ENCODE measurements at regions not wholly inside any gene's neighbourhood (a gene's known extent, or its start where the extent isn't known, plus 50 kb on each side); places are given as distances from the start of the nearest gene placed in this dataset.

GRCh38 chr4:123806056-123806455 is 409.5 kb downstream of the SPRY1 start:
- H3K27me3 ChIP-seq: no peaks in the 10 kb centered on the region
- no peak overlapping the region for H3K4me2 ChIP-seq
- no peak overlapping the region for H3K9ac ChIP-seq
- TF ChIP-seq Cebpa-rat (IDR thresholded peaks at IDR 0.05): no peak
- no peak overlapping the region for H3K4me3 ChIP-seq
- H3K4me1 ChIP-seq: no peaks in the 10 kb centered on the region
- H4K20me1 ChIP-seq: no peaks in the 10 kb centered on the region
- H3K36me3 ChIP-seq: no peaks in the 10 kb centered on the region
- H3K9me3 ChIP-seq: no peaks in the 10 kb centered on the region
- H3K27ac ChIP-seq: no peak overlapping the region

GRCh38 chr4:123807187-123807586 is 410.6 kb downstream of the SPRY1 start:
- no peaks in the 10 kb centered on the region for H4K20me1 ChIP-seq
- H3K4me3 ChIP-seq: no peak overlapping the region
- H3K4me2 ChIP-seq: no peak overlapping the region
- H3K27ac ChIP-seq: no peak overlapping the region
- H3K9ac ChIP-seq: no peak overlapping the region
- H3K9me3 ChIP-seq: no peaks in the 10 kb centered on the region
- TF ChIP-seq Cebpa-rat (IDR thresholded peaks at IDR 0.05): no peak
- no peaks in the 10 kb centered on the region for H3K36me3 ChIP-seq
- H3K27me3 ChIP-seq: no peaks in the 10 kb centered on the region
- peaks cover 10% of the 10 kb centered on the region for H3K4me1 ChIP-seq

- Histone ChIP-seq H3K27me3 (no peaks in the 10 kb centered on the region), H4K20me1 (no peaks in the 10 kb centered on the region), H3K9me3 (no peaks in the 10 kb centered on the region), H3K4me2 (no peak overlapping the region), H3K4me1 (peaks cover 10% of the 10 kb centered on the region), H3K9ac (no peak overlapping the region), H3K27ac (no peak overlapping the region), H3K36me3 (no peaks in the 10 kb centered on the region), H3K4me3 (no peak overlapping the region)
- no peak for TF ChIP-seq Cebpa-rat (IDR thresholded peaks at IDR 0.05)
Observed at GRCh38 chr4:123807866-123808265, 411.3 kb downstream of the SPRY1 start.

GRCh38 chr4:123809864-123810263 is 413.3 kb downstream of the SPRY1 start:
- no peak for TF ChIP-seq Cebpa-rat (IDR thresholded peaks at IDR 0.05)
- H3K4me2 ChIP-seq: no peak overlapping the region
- no peak overlapping the region for H3K9ac ChIP-seq
- H3K4me1 ChIP-seq: peaks cover 10% of the 10 kb centered on the region
- no peak overlapping the region for H3K4me3 ChIP-seq
- H3K36me3 ChIP-seq: no peaks in the 10 kb centered on the region
- H3K9me3 ChIP-seq: no peaks in the 10 kb centered on the region
- no peak overlapping the region for H3K27ac ChIP-seq
- H3K27me3 ChIP-seq: no peaks in the 10 kb centered on the region
- no peaks in the 10 kb centered on the region for H4K20me1 ChIP-seq

DNA sequence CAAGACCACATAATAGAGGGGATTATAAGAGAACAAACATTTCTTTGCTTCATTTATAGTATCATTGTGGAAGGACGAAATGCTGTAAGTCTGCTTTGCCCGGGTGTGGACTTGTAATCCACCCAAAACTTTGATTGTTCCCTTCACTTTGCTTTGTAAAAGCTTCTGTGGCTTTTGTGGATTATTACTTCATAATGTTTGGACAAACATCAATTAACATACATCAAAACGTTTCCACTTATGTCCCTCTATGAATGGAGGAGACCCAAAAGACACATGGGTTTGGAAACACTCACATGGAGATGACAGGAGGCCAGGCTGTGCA is 415.4 kb downstream of the SPRY1 start:
- Histone ChIP-seq H3K4me3 (no peak overlapping the region), H3K9ac (no peak overlapping the region), H3K4me1 (peaks cover 10% of the 10 kb centered on the region), H3K36me3 (no peaks in the 10 kb centered on the region), H3K27me3 (no peaks in the 10 kb centered on the region), H3K9me3 (no peaks in the 10 kb centered on the region), H3K4me2 (peak overlapping the region; percentile 52), H3K27ac (no peak overlapping the region), H4K20me1 (no peaks in the 10 kb centered on the region)
- TF ChIP-seq Cebpa-rat (IDR thresholded peaks at IDR 0.05): no peak

- no peak overlapping the region for H3K4me3 ChIP-seq
- no peaks in the 10 kb centered on the region for H3K9me3 ChIP-seq
- no peaks in the 10 kb centered on the region for H3K36me3 ChIP-seq
- no peak for TF ChIP-seq Cebpa-rat (IDR thresholded peaks at IDR 0.05)
- no peaks in the 10 kb centered on the region for H3K27me3 ChIP-seq
- no peak overlapping the region for H3K9ac ChIP-seq
- H4K20me1 ChIP-seq: no peaks in the 10 kb centered on the region
- peaks cover 10% of the 10 kb centered on the region for H3K4me1 ChIP-seq
- H3K27ac ChIP-seq: no peak overlapping the region
- no peak overlapping the region for H3K4me2 ChIP-seq
Observed at GRCh38 chr4:123813901-123814300, 417.3 kb downstream of the SPRY1 start.

- no peaks in the 10 kb centered on the region for H3K27me3 ChIP-seq
- H4K20me1 ChIP-seq: no peaks in the 10 kb centered on the region
- no peaks in the 10 kb centered on the region for H3K9me3 ChIP-seq
- no peak for TF ChIP-seq Cebpa-rat (IDR thresholded peaks at IDR 0.05)
- peaks cover 6% of the 10 kb centered on the region for H3K4me1 ChIP-seq
- no peak overlapping the region for H3K9ac ChIP-seq
- H3K4me2 ChIP-seq: no peak overlapping the region
- no peaks in the 10 kb centered on the region for H3K36me3 ChIP-seq
- H3K27ac ChIP-seq: no peak overlapping the region
- H3K4me3 ChIP-seq: no peak overlapping the region
Observed at GRCh38 chr4:123816462-123816861, 419.9 kb downstream of the SPRY1 start.

DNA sequence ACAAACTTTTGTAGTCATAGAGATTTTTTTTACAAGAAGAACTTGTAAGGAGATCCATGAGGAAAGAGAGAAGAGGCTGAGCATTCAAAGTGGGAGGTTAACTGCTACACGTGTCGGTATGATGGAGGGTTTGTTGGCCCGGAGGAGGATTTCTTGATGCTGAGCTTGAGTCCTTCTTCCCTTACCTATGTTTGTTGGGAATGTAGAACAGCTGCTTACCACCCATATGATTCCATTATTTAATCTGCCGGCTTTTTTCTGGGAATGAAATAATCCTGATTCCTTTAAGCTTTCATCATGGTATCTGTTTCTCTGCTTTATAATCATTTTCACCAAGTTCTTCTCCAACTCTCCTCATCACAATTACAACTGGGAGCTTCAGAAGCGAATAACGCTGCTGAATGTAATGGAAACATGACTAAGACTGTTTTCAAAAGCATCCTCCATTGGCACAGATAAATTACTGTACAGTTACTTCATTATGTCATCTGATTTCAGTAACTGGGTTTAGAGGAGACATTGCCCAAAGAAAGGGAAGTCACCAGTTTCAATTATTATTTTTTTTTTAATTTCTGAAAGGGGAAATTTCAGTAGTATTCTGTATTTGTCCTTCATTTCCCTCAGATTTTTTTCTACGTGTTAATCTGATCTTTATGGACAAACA is 420.6 kb downstream of the SPRY1 start:
- H3K27ac ChIP-seq: no peak overlapping the region
- TF ChIP-seq Cebpa-rat (IDR thresholded peaks at IDR 0.05): no peak

GRCh38 chr4:123819362-123820035 is 422.9 kb downstream of the SPRY1 start:
- no peaks in the 10 kb centered on the region for H3K36me3 ChIP-seq
- no peak overlapping the region for H3K27ac ChIP-seq
- no peak for TF ChIP-seq Cebpa-rat (IDR thresholded peaks at IDR 0.05)
- no peaks in the 10 kb centered on the region for H3K27me3 ChIP-seq
- no peaks in the 10 kb centered on the region for H3K4me1 ChIP-seq
- H3K9me3 ChIP-seq: no peaks in the 10 kb centered on the region
- H4K20me1 ChIP-seq: no peaks in the 10 kb centered on the region
- no peak overlapping the region for H3K4me3 ChIP-seq
- no peak overlapping the region for H3K4me2 ChIP-seq
- no peak overlapping the region for H3K9ac ChIP-seq

More for the DNA sequence above, 420.6 kb downstream of the SPRY1 start:
- no peak overlapping the region for H3K9ac ChIP-seq
- H3K36me3 ChIP-seq: no peaks in the 10 kb centered on the region
- H3K4me2 ChIP-seq: no peak overlapping the region
- no peaks in the 10 kb centered on the region for H3K27me3 ChIP-seq
- no peak overlapping the region for H3K4me3 ChIP-seq
- H3K4me1 ChIP-seq: no peaks in the 10 kb centered on the region
- H3K9me3 ChIP-seq: no peaks in the 10 kb centered on the region
- H4K20me1 ChIP-seq: no peaks in the 10 kb centered on the region

GRCh38 chr4:123821861-123822260 is 425.3 kb downstream of the SPRY1 start:
- no peaks in the 10 kb centered on the region for H3K36me3 ChIP-seq
- H3K9me3 ChIP-seq: no peaks in the 10 kb centered on the region
- no peak overlapping the region for H3K9ac ChIP-seq
- H4K20me1 ChIP-seq: no peaks in the 10 kb centered on the region
- no peak overlapping the region for H3K27ac ChIP-seq
- TF ChIP-seq Cebpa-rat (IDR thresholded peaks at IDR 0.05): no peak
- no peaks in the 10 kb centered on the region for H3K27me3 ChIP-seq
- no peak overlapping the region for H3K4me2 ChIP-seq
- H3K4me3 ChIP-seq: no peak overlapping the region
- no peaks in the 10 kb centered on the region for H3K4me1 ChIP-seq

Data from BLaER1 (cell line).